Right ventricle myocardium inferior (tissue), 1 donor: ENCODE measurements at regions not wholly inside any gene's neighbourhood (a gene's known extent, or its start where the extent isn't known, plus 50 kb on each side); places are given as distances from the start of the nearest gene placed in this dataset.
"Not testable (repeated sequence)": the region's sequence is repeated elsewhere in the genome, so short reads cannot be mapped to it uniquely, and the experiment has no call there.

Experiments used
- ATAC-seq: fragments of 200-7000 bp; cut with Tn5 transposase; one replicate; pipeline ENCODE4 v1.9.1; 2020; ENCODE audit warnings: mild to moderate bottlenecking, moderate library complexity
- DNase-seq: peaks from one replicate; pipeline ENCODE4 v3.0.0; 2021; ENCODE audit errors: missing footprints
- intact Hi-C: fragments of 100-400 bp; cut with DNase I; formaldehyde crosslinking; loops from one replicate; pipeline ENCODE4 v1.11.0; 2022
- donor health status: DM: no; HTN: yes; CAD: no; lungs with severe emphysema.

DNA sequence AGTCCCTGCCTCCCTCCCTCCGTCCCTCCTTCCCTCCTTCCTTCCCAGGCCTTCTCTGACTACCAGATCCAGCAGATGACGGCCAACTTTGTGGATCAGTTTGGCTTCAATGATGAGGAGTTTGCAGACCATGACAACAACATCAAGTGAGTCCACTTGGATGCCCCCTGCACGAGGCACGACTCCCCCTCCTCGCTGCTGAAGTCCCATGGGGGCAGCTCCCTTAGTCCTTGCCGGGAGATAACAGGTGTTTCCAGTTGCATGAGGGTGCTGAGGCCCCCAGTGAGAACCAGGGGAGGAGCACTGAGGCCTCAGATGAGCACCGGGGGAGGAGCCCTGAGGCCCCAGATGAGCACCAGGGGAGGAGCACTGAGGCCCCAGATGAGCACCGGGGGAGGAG lies 200.0 kb downstream of the LIPI start:
- no peak for DNase-seq
- intact Hi-C loops = no loop called here

DNA sequence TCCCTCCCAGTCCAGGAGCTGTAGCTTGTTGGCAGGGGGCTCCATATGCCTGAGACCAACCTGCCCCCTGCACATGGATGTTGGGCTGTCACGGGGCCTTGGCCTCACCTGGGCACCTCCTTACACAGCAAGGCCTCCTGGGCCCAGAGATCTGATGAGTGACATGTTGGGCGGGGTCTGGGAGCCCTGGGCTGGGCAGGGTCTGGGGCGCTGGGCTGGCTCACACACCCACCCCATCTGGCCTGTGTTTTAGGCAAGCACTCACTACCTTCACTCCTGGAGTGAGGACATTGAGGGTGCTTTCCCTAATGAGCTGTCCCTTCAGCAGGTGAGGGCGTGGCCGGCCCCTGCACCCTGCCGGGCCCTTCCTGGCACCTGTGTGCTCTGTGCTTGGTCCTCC lies 200.8 kb downstream of the LIPI start:
- intact Hi-C loops, DNase-seq, ATAC-seq: not testable (repeated sequence)

More for the DNA sequence above, 200.0 kb downstream of the LIPI start:
- no peak for ATAC-seq

DNA sequence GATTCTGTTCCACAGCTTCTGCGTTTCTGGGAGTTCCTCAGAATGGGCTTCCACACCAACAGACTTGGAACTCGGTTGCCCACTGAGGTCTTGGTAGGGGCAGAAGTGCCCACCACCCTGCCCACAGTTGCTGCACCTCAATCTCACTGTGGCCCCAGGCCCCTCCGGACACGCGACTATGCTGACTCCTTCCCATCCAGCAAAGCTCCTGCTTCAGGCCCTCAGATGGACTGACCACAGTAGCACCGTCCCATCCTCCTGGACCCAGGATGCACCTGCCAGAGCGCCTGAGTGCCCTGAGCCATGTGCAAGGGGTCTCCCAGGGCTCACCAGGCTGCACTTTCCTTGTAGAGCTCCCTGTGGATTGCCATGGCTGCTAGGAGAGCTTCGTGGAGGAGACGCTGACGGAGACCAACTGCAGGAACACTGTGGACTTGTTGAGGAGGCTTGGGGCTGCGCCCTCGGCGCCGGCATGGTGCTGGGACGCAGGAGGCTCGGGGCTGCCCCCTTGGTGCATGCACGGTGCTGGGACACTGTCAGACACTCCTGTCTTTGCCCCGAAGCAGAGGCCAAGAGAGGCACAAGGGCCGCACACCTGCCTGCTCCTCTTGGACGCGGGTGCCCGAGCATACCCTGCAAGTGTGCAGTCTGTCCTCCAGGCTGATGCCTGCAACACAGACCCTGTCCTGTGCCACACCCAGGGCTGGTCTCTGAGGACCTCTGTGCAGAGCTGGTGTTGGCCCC lies 201.3 kb downstream of the LIPI start:
- intact Hi-C loops, ATAC-seq, DNase-seq: not testable (repeated sequence)

DNA sequence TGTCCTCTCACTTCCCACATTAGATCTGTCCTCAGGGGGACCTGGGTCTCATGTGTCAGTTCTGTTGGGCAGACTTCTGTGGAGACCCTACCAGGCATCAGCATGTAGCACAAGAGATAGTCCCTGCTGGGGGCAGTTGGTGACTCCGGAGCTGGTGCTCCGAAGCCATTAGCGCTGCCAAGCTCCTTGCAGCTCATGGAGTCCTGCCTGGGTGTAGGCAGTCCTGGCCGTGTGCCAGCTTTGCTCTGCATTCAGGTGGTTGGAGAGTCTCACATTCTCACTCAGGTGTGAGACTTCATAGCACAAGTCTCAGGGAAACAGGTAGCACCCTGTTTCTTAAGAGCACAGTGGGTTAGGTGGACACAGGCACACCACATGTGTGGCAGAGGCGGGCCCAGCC lies 202.3 kb downstream of the LIPI start:
- intact Hi-C loops, DNase-seq, ATAC-seq: not testable (repeated sequence)

DNA sequence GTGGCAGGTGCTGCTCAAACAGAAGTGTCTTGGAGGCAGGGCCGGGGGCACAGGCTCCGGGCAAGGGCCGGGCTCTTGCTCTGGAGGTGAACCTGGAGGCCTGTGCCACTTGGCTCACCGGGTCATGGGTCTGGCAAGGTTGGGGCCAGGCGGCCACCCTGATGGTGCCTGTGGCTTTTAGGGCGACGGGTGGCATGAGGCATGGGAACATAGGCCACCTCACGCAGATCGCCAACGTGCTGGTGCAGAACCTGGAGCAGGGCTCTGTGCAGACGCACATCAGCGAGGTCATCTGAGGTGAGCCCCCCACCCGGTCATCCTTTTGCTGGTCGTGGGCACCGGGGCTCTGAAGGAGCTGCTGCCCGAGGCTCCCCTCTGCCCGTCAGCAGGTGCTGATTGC lies 202.7 kb downstream of the LIPI start:
- DNase-seq, intact Hi-C loops, ATAC-seq: not testable (repeated sequence)

DNA sequence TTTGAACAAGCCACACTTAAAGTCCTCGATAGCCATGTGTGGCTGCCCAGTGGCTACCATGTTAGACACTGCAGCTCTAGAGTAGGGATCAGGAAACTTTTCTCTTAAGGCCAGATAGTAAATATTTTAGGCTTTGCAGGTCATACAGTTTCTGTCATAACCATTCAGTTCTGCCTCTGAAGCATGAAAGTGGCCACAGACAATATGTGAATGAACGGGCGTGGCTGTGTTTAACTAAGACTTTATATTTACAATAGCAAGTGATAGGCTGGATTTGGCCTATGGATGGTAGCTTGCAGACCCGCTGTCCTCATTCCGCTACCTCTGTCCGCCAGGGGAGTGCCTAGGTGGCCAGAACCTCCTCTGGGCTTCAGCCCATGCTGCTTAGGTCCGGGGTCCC lies 204.6 kb downstream of the LIPI start:
- intact Hi-C loops, DNase-seq, ATAC-seq: not testable (repeated sequence)

DNA sequence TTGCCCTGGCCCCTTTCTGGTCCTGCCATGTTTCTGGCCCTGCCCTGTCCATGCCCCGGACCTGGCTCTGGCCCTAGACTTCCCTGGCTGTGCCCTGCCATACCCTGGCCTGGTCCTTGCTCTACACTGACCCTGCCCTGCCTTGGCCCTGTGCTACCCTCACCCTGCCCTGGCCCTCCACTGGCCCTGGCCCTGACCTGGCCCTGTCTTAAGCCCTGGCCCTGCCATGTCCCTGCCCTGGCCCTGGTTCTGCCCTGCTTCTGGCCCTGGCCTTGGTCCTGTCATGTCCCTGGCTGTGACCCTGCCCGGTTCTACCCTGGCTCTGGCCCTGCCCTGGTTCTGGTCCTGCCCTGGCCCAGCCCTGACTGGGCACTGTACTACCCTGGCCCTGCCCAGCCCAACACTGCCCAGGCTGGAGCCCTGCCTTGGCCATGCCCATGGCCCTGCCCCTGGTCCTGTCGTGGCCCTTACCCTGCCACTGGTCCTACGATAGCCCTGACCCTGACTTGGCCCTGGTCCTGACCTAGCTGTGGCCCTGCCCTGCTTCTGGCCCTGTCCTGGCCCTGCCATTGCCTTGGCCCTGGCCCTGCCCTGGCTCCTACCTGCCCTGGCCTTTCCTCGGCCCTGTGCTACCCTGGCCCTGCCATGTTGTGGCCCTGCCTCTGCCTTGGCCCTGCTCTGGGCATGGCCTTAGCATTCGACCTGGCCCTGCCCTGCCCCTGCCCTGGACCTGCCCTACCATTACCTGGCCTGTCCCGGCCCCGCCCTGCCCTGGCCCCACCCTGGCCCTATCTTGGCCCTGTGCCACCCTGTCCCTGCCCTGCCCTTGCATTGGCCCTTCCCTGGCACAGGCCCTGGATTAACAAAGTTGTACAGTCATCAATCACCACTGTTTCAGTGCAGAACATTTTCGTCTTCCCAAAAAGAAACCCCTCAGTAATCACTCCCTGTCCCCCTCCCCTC lies 223.5 kb downstream of the LIPI start:
- DNase-seq, intact Hi-C loops, ATAC-seq: not testable (repeated sequence)

DNA sequence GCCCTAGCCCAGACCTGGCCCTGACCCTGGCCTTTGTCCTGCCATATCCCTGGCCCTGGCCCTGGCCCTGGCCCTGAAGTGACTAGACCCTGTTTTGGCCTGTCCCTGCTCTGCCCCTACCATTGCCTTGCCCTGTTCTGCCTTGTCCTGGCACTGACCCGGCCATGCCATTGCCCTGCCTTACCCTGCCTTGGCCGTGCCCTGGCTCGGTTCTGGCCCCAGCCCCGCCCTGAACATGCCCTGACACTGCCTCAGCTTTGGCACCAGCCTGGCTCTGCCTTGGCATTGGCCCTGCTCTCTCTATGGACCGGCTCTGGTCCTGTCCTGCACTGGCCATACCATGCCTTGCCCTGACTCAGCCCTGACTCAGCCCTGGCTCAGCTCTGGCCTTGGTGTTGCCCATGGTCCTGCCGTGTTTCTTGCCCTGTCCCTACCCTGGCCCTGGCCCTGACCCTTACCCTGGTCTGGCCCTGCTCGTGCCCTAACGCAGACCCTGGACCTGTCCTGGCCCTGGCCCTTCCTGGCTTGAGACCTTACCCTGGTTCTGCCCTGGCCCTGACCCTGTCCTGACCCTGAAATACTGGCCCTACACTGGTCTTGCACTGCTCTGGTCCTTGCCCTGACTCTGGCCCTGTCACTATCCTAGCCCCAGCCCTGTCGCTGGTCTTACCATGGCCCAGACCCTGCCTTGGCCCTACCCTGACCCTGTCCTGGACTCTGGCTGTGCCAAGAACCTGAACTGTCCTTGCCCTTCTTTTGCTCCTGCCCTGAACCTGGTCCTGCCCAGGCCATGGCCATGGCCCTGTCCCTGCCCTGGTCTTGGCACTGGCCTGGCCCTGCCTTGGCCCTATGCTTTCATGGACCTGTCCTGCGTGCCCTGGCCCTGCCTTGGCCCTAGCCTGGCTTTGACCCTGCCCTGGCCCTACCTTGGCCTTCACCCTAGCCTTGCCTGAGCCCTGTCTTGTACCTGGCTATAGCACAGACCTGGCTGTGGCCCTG lies 224.6 kb downstream of the LIPI start:
- intact Hi-C loops = not testable (repeated sequence)
- peak; percentile 49 for DNase-seq
- ATAC-seq = peak; percentile 38

DNA sequence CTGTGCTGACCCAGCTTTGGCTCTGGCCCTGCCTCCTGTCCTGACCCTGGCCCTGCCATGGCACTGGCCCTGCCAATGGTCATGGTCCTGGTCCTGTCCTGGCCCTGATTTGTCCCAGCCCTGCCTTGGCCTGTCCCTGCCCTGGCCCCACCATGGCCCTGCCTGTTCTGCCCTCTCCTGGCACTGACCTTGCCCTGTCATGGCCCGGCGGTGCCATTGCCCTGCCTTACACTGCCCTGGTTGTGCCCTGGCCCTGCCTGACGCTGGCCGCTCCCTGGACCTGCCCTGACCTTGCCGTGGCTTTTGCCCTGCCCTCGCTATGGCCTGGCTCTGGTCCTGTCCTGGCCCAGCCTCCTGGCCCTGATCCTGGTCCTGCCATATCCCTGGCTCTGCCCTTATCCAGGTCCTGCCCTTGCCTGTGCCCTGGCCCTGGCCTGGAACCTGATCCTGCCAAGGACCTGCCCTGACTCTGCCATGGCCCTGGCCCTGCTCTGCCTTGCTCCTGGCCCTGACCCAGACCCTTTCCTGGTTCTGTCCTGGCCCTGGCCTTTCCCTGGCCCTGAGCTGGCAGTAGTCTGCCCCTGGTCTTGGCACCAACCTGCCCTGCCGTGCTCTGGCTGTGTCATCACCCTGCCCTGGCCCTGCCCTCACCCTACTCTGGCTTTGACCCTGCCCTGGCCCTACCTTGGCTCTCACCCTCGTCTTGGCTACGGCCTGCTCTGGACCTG lies 225.5 kb downstream of the LIPI start:
- ATAC-seq (peak; percentile 17), DNase-seq (peak; percentile 68)
- intact Hi-C loops = not testable (repeated sequence)

DNA sequence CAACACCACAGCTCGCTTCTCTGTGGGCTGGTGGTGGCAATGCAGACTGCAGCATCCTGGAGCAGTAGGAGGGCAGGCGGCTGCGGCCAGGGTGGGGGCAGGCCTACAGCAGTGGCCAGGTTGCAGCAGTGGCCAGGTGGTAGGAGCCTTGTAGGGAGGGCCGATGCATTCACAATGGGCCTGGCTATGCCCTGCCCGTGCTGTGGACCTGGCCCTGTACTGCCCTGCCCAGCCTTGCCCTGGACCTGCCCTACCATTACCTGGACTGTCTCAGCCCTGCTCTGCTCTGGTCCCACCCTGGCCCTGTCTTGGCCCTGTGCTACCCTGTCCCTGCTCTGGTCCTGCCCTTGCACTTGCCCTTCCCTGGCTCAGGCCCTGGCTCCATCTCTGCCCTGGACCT lies 226.0 kb downstream of the LIPI start:
- DNase-seq, intact Hi-C loops, ATAC-seq: not testable (repeated sequence)

DNA sequence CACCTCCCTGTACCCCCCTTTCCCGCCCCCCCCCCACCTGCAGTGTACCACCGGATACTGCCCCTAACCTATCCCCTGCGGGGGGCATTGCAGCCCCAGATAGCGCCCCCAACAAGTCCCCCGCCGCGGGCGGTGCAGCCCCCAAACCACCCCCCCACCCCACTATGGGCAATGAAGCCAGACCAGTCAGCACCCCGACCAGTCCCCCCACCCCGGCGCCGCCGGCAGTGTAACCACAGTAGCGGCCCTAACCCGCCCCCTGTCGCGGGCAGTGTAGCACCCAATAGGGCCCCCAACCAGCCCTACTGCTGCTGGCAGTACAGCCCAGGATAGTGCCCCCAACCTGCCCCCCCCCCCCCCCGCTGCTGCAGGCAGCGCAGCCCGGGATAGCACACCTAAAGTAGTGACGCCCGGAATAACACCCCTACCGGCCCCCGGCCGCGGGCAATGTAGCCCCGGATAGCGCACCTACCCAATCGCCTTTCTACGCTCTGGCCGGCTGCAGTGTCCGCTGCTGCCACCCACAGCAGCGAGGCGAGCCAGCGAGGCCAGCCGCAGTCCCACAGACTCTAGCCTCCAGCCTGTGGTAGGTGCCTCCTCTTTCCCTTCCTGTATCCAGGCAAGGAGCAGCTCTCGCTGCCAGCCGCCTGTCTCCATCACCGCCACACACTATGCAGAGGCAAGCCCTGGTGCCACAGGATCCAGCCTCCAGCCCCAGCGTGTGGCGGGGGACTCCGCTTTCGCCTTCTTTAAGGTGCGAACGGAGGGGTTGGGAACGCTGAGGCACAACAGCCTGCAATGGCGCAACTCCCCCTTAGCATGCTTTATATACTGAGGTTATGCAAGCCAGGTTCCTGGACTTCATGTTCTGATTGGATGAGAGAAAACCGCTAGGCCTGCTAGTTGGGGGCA lies 229.3 kb downstream of the LIPI start:
- intact Hi-C loops, ATAC-seq, DNase-seq: not testable (repeated sequence)

DNA sequence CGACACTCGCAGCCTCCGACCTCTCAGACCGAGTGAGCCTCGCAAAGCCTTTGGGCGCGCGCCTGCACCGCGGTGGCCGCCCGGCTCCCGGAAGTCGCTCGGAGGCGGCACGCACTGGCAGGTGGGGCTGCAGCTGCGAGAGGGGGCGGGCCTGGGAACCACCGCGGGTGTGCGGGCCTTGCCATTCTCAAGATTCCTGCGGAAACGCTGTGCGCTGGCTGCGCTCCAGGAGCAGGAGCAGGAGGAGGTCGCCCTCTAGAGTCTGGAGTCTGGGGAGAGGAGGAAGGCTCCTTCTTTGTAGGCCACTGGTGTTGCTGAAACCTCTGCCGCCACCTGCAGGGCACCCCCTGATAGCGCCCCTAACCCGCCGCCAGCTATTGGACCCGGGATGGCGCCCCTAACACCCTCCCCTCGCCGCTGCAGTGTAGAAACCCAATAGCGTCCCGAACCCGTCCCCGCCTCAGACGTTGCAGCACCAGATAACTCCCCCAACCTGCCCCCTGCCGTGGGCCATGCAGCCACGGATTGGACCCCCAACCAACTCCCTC lies 230.6 kb downstream of the LIPI start:
- DNase-seq = peak; percentile 75
- intact Hi-C loops = not testable (repeated sequence)

DNA sequence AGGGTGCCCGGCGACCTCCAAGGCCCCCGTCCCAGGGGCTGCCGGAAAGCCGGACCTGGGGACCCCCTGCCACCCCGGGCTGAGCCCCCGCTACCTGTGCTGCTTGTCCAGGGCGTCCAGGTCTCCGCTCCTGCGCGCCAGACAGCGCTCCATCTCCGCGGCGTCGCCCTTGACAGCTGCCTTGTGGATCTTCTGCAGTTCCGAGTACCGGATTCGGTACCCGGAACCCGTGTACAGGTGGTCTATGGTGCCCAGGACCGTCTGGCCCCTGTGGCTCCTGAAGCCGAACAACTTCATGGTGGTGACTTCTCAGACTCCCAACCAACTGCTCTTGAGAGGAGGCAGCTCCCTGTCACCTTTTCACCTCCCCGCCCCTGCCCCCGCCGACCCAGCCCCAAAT lies 231.1 kb downstream of the LIPI start:
- DNase-seq, intact Hi-C loops, ATAC-seq: not testable (repeated sequence)

More for the DNA sequence above, 230.6 kb downstream of the LIPI start:
- peak; percentile 74 for ATAC-seq

DNA sequence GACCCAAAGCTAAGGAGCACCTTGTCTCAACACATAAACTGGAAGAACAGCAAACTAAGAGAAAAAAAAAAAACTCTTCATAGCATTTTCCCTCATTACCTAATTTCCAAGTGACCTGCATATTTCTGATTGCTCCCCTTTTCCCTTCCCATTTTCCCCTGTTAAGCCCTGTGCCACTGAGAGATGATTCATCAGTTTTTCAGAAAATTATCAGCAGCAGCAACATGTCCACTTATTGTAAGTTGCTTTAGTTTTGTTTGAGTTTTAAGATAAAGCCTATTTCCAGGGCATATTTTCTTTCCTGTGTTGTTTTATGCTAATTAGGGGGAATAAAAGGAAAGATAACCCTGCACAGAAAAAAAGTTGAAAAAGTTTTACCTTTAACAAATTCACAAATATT lies 236.2 kb downstream of the LIPI start:
- DNase-seq, ATAC-seq, intact Hi-C loops: not testable (repeated sequence)

DNA sequence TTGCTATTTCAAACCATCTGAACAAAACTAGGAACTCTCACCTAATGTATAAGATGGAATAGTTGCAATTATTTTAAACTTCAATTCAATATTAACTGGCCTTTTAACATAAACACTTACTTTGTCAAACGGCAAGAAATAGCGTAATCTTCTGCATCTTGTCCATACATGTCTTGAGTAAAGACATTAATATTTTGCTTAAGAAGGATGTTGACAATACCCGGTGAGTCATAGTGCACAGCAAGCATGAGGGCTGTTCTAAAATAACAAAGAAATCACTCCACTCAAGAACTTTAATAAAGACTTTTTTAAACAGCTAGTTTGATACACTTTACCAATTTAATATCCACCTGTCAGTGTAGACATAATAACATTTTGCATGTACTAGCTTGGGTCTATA lies 240.9 kb downstream of the LIPI start:
- ATAC-seq, intact Hi-C loops, DNase-seq: not testable (repeated sequence)

DNA sequence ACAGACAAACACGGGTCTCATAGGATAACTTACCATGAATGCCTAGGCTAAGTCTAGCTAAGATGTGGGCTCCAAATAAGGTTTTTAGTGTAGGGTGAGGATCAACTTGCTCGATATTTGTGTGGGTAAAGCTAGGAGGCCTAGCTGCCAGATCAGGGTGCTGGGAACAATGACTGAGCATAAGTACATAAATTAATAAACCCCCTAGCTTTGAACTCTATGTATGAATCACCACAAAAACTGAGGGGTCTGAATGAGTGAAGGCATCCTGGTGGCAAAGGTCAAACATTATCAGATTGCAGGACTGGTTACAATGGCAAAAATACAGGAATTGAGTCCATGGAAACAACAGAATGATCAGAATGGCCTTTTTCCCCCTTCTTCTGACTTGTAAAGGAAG lies 241.8 kb downstream of the LIPI start:
- ATAC-seq, intact Hi-C loops, DNase-seq: not testable (repeated sequence)
